GM21381 (cell line): ENCODE measurements at regions not wholly inside any gene's neighbourhood (a gene's known extent, or its start where the extent isn't known, plus 50 kb on each side); places are given as distances from the start of the nearest gene placed in this dataset.

Source experiments
- ATAC-seq: cut with Tn5 transposase; IDR thresholded peaks from one replicate; pipeline ENCODE4 v1.9.1; 2021; ENCODE audit warnings: mild to moderate bottlenecking, moderate library complexity; ENCODE audit not compliant: unreplicated experiment

GRCh38 chr2:12330916-12331315 lies 385.8 kb upstream of the TRIB2 start:
- ATAC-seq: no peak

GRCh38 chr2:12331698-12332097 lies 385.0 kb upstream of the TRIB2 start:
- no peak for ATAC-seq

GRCh38 chr2:12333293-12333692 lies 383.4 kb upstream of the TRIB2 start:
- ATAC-seq: no peak

- ATAC-seq: no peak
These were observed 382.2 kb upstream of the TRIB2 start for GRCh38 chr2:12334412-12334966.

- ATAC-seq: no peak
These were observed 381.6 kb upstream of the TRIB2 start for GRCh38 chr2:12335131-12335530.

GRCh38 chr2:12335995-12336394 lies 380.7 kb upstream of the TRIB2 start:
- ATAC-seq: no peak

- ATAC-seq: no peak
These were observed 377.6 kb upstream of the TRIB2 start for GRCh38 chr2:12338946-12339697.

GRCh38 chr2:12340164-12340563 lies 376.6 kb upstream of the TRIB2 start:
- no peak for ATAC-seq

- ATAC-seq: no peak
These were observed 375.5 kb upstream of the TRIB2 start for GRCh38 chr2:12341215-12341614.

- ATAC-seq: no peak
These were observed 374.8 kb upstream of the TRIB2 start for GRCh38 chr2:12341920-12342319.

- ATAC-seq: no peak
These were observed 373.6 kb upstream of the TRIB2 start for GRCh38 chr2:12343141-12343540.

- no peak for ATAC-seq
These were observed 369.7 kb upstream of the TRIB2 start for GRCh38 chr2:12347066-12347493.

GRCh38 chr2:12348216-12348615 lies 368.5 kb upstream of the TRIB2 start:
- no peak for ATAC-seq

- ATAC-seq: no peak
These were observed 365.9 kb upstream of the TRIB2 start for GRCh38 chr2:12350821-12351220.

GRCh38 chr2:12352889-12353288 lies 363.8 kb upstream of the TRIB2 start:
- no peak for ATAC-seq

GRCh38 chr2:12361506-12361905 lies 355.2 kb upstream of the TRIB2 start:
- ATAC-seq: no peak

- ATAC-seq: no peak
These were observed 353.6 kb upstream of the TRIB2 start for GRCh38 chr2:12363138-12363537.

- ATAC-seq: no peak
These were observed 353.2 kb upstream of the TRIB2 start for GRCh38 chr2:12363569-12363968.

- ATAC-seq: no peak
These were observed 347.2 kb upstream of the TRIB2 start for GRCh38 chr2:12369566-12369965.

GRCh38 chr2:12376025-12376424 lies 340.7 kb upstream of the TRIB2 start:
- no peak for ATAC-seq

GRCh38 chr2:12379143-12379542 lies 337.6 kb upstream of the TRIB2 start:
- no peak for ATAC-seq

- ATAC-seq: no peak
These were observed 335.0 kb upstream of the TRIB2 start for GRCh38 chr2:12381543-12382325.
